H1 (cell line): ENCODE measurements at regions not wholly inside any gene's neighbourhood (a gene's known extent, or its start where the extent isn't known, plus 50 kb on each side); places are given as distances from the start of the nearest gene placed in this dataset.

ENCODE experiments used
- CREB1 ChIP-seq: IDR thresholded peaks from 2 replicates; pipeline ENCODE4 v1.6.1; 2012; ENCODE audit warnings: inconsistent platforms
- KDM4A ChIP-seq: IDR thresholded peaks from one replicate; pipeline ENCODE4 v1.7.1; 2012; ENCODE audit warnings: low read depth, mild to moderate bottlenecking, moderate library complexity, low read length, inconsistent platforms; ENCODE audit not compliant: severe bottlenecking
- SIRT6 ChIP-seq: IDR thresholded peaks from one replicate; pipeline ENCODE4 v1.7.1; 2012; ENCODE audit warnings: low read length, inconsistent platforms
- TAF1 ChIP-seq: IDR thresholded peaks from 2 replicates; pipeline ENCODE4 v1.6.1; 2011; ENCODE audit warnings: mild to moderate bottlenecking, low read depth, low read length
- TF ChIP-seq, protein P1 (sequence below): fragments of 300-600 bp; sonication (generic); IDR thresholded peaks from 2 replicates; pipeline ENCODE4 v1.7.1; 2012; ENCODE audit warnings: low read length, moderate library complexity, mild to moderate bottlenecking, inconsistent platforms; ENCODE audit not compliant: insufficient replicate concordance

DNA sequence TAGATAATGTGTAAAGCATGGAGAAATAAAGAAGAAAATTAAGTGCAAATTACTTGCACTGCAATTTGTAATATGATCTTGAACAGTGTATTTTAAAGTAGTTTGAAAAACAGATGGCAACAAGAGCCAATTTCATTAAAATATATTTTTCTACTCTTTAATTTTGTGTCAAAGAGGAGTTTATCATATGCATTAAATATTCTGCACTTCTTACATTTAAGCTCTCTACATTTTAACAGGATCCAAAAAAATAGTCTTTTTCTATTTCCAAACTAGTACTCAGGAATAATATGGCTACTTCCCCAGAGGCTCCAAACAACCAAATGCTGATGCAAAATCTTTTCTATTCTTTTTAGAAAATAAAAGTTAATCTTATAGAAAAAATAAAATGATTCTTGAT, 1221.5 kb downstream of the FSCB start (continued):
- TF ChIP-seq, protein P1, sequence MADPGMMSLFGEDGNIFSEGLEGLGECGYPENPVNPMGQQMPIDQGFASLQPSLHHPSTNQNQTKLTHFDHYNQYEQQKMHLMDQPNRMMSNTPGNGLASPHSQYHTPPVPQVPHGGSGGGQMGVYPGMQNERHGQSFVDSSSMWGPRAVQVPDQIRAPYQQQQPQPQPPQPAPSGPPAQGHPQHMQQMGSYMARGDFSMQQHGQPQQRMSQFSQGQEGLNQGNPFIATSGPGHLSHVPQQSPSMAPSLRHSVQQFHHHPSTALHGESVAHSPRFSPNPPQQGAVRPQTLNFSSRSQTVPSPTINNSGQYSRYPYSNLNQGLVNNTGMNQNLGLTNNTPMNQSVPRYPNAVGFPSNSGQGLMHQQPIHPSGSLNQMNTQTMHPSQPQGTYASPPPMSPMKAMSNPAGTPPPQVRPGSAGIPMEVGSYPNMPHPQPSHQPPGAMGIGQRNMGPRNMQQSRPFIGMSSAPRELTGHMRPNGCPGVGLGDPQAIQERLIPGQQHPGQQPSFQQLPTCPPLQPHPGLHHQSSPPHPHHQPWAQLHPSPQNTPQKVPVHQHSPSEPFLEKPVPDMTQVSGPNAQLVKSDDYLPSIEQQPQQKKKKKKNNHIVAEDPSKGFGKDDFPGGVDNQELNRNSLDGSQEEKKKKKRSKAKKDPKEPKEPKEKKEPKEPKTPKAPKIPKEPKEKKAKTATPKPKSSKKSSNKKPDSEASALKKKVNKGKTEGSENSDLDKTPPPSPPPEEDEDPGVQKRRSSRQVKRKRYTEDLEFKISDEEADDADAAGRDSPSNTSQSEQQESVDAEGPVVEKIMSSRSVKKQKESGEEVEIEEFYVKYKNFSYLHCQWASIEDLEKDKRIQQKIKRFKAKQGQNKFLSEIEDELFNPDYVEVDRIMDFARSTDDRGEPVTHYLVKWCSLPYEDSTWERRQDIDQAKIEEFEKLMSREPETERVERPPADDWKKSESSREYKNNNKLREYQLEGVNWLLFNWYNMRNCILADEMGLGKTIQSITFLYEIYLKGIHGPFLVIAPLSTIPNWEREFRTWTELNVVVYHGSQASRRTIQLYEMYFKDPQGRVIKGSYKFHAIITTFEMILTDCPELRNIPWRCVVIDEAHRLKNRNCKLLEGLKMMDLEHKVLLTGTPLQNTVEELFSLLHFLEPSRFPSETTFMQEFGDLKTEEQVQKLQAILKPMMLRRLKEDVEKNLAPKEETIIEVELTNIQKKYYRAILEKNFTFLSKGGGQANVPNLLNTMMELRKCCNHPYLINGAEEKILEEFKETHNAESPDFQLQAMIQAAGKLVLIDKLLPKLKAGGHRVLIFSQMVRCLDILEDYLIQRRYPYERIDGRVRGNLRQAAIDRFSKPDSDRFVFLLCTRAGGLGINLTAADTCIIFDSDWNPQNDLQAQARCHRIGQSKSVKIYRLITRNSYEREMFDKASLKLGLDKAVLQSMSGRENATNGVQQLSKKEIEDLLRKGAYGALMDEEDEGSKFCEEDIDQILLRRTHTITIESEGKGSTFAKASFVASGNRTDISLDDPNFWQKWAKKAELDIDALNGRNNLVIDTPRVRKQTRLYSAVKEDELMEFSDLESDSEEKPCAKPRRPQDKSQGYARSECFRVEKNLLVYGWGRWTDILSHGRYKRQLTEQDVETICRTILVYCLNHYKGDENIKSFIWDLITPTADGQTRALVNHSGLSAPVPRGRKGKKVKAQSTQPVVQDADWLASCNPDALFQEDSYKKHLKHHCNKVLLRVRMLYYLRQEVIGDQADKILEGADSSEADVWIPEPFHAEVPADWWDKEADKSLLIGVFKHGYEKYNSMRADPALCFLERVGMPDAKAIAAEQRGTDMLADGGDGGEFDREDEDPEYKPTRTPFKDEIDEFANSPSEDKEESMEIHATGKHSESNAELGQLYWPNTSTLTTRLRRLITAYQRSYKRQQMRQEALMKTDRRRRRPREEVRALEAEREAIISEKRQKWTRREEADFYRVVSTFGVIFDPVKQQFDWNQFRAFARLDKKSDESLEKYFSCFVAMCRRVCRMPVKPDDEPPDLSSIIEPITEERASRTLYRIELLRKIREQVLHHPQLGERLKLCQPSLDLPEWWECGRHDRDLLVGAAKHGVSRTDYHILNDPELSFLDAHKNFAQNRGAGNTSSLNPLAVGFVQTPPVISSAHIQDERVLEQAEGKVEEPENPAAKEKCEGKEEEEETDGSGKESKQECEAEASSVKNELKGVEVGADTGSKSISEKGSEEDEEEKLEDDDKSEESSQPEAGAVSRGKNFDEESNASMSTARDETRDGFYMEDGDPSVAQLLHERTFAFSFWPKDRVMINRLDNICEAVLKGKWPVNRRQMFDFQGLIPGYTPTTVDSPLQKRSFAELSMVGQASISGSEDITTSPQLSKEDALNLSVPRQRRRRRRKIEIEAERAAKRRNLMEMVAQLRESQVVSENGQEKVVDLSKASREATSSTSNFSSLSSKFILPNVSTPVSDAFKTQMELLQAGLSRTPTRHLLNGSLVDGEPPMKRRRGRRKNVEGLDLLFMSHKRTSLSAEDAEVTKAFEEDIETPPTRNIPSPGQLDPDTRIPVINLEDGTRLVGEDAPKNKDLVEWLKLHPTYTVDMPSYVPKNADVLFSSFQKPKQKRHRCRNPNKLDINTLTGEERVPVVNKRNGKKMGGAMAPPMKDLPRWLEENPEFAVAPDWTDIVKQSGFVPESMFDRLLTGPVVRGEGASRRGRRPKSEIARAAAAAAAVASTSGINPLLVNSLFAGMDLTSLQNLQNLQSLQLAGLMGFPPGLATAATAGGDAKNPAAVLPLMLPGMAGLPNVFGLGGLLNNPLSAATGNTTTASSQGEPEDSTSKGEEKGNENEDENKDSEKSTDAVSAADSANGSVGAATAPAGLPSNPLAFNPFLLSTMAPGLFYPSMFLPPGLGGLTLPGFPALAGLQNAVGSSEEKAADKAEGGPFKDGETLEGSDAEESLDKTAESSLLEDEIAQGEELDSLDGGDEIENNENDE = no peak
- TF ChIP-seq KDM4A (no peak), SIRT6 (no peak), TAF1 (no peak), CREB1 (no peak)
